Neural cell (in vitro differentiated cells): ENCODE measurements at regions not wholly inside any gene's neighbourhood (a gene's known extent, or its start where the extent isn't known, plus 50 kb on each side); places are given as distances from the start of the nearest gene placed in this dataset.

Source experiments
- H2AFZ ChIP-seq: fragments of 200-600, 300-800 bp; sonication (generic), shearing (Covaris generic); 2 replicates; pipeline ENCODE4 v1.6.0; 2014; ENCODE audit warnings: low read depth, mild to moderate bottlenecking, antibody characterized with exemption, low read length, moderate library complexity
- H3F3A ChIP-seq: fragments of 200-600 bp; shearing (Covaris generic); 2 replicates; pipeline ENCODE4 v1.6.1; 2016; ENCODE audit warnings: mild to moderate bottlenecking, moderate library complexity, mixed read lengths, antibody characterized with exemption, low read length; ENCODE audit not compliant: insufficient read depth, poor library complexity, severe bottlenecking
- H3K27ac ChIP-seq: fragments of 200-600, 300-800 bp; sonication (generic), shearing (Covaris generic); 2 replicates; pipeline ENCODE4 v1.5.1; 2014; ENCODE audit warnings: mild to moderate bottlenecking, low read length, moderate library complexity
- H3K27me3 ChIP-seq: fragments of 300-800, 200-600 bp; sonication (generic), shearing (Covaris generic); 2 replicates; pipeline ENCODE4 v1.6.0; 2014; ENCODE audit warnings: mild to moderate bottlenecking, low read depth, low read length, moderate library complexity; ENCODE audit not compliant: insufficient read depth
- H3K36me3 ChIP-seq: fragments of 300-800, 200-600 bp; sonication (generic), shearing (Covaris generic); 2 replicates; pipeline ENCODE4 v1.5.1; 2014; ENCODE audit warnings: mild to moderate bottlenecking, antibody characterized with exemption, low read length, moderate library complexity; ENCODE audit not compliant: insufficient read depth
- H3K4me2 ChIP-seq: fragments of 300-800, 200-600 bp; sonication (generic), shearing (Covaris generic); 2 replicates; pipeline ENCODE4 v1.6.0; 2014; ENCODE audit warnings: mild to moderate bottlenecking, low read length
- H3K4me3 ChIP-seq: fragments of 300-800, 200-600 bp; sonication (generic), shearing (Covaris generic); 2 replicates; pipeline ENCODE4 v1.5.1; 2014; ENCODE audit warnings: mild to moderate bottlenecking, low read length, moderate library complexity
- H3K79me2 ChIP-seq: fragments of 200-600 bp; shearing (Covaris generic); replicated peaks from 2 replicates; pipeline ENCODE4 v1.6.0; 2014; ENCODE audit warnings: mild to moderate bottlenecking, low read length, moderate library complexity; ENCODE audit not compliant: insufficient read depth
- H3K9ac ChIP-seq: fragments of 300-800, 200-600 bp; sonication (generic), shearing (Covaris generic); 2 replicates; pipeline ENCODE4 v1.6.1; 2016; ENCODE audit warnings: mild to moderate bottlenecking, low read length, mixed read lengths
- H3K9me2 ChIP-seq: fragments of 200-600 bp; shearing (Covaris generic); 2 replicates; pipeline ENCODE4 v1.6.1; 2016; ENCODE audit warnings: mild to moderate bottlenecking, low read length, mixed read lengths; ENCODE audit not compliant: insufficient read depth
- H3K9me3 ChIP-seq: fragments of 200-600, 300-800 bp; sonication (generic), shearing (Covaris generic); 2 replicates; pipeline ENCODE4 v1.6.1; 2016; ENCODE audit warnings: mild to moderate bottlenecking, mixed run types, low read length, moderate library complexity, mixed read lengths
- H4K20me1 ChIP-seq: fragments of 200-600 bp; shearing (Covaris generic); 2 replicates; pipeline ENCODE4 v1.6.1; 2016; ENCODE audit warnings: mild to moderate bottlenecking, mixed run types; ENCODE audit not compliant: insufficient read depth
- CTCF ChIP-seq: fragments of 450-650 bp; IDR thresholded peaks from 2 replicates; pipeline ENCODE4 v1.5.1; 2014; ENCODE audit warnings: antibody characterized with exemption, mild to moderate bottlenecking, moderate library complexity; ENCODE audit not compliant: poor library complexity, severe bottlenecking
- EP300 ChIP-seq: fragments of 450-650 bp; conservative IDR thresholded peaks from 2 replicates; pipeline ENCODE4 v1.6.1; 2014; ENCODE audit warnings: antibody characterized with exemption, mild to moderate bottlenecking, moderate library complexity; ENCODE audit not compliant: poor library complexity, severe bottlenecking
- EZH2 ChIP-seq: fragments of 200-600, 300-800 bp; shearing (Covaris generic), sonication (generic); IDR thresholded peaks from 2 replicates; pipeline ENCODE4 v1.6.1; 2014; ENCODE audit warnings: antibody characterized with exemption, low read length, borderline replicate concordance, mild to moderate bottlenecking; ENCODE audit not compliant: insufficient read depth, poor library complexity, severe bottlenecking
- MXI1 ChIP-seq: fragments of 450-650 bp; conservative IDR thresholded peaks from 2 replicates; pipeline ENCODE4 v1.6.1; 2014; ENCODE audit warnings: antibody characterized with exemption, mild to moderate bottlenecking; ENCODE audit not compliant: poor library complexity, severe bottlenecking
- POLR2AphosphoS5 ChIP-seq: IDR thresholded peaks from 2 replicates; pipeline ENCODE4 v1.6.1; 2012
- RAD21 ChIP-seq: fragments of 450-650 bp; conservative IDR thresholded peaks from 2 replicates; pipeline ENCODE4 v1.6.1; 2014; ENCODE audit warnings: antibody characterized with exemption, mild to moderate bottlenecking, moderate library complexity
- SMC3 ChIP-seq: fragments of 450-650 bp; conservative IDR thresholded peaks from 2 replicates; pipeline ENCODE4 v1.6.1; 2014; ENCODE audit warnings: antibody characterized with exemption, mild to moderate bottlenecking, moderate library complexity; ENCODE audit not compliant: poor library complexity
- TAF1 ChIP-seq: IDR thresholded peaks from 2 replicates; pipeline ENCODE4 v1.6.1; 2012; ENCODE audit warnings: low read depth
- TF ChIP-seq, protein P1 (sequence below): IDR thresholded peaks from 2 replicates; pipeline ENCODE4 v1.6.1; 2012; ENCODE audit warnings: borderline replicate concordance

DNA sequence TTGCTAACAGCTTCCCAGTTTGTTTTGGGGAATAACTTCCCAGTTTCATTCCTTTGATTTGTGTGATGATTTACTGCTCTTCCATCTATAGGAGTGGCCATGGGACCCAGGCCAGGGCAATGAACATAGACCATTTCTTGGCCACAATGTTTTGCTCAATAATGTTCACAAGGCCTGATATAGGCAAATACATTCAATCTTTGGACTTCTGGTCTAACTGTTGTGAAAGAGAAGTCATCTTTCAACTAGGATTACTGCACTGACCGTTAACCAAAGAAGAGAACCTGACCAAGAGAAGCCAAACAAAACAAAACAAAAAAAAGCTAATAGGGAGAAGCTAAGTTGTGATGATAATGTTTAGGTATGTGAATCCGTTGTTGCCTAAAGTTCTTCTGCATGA, 221.8 kb upstream of the SUCLG2 start:
- Histone ChIP-seq H3K9me3 (no peaks in the 10 kb centered on the region), H3F3A (no peaks in the 10 kb centered on the region), H3K9me2 (no peaks in the 10 kb centered on the region), H3K27ac (no peak overlapping the region), H4K20me1 (no peaks in the 10 kb centered on the region), H3K36me3 (no peaks in the 10 kb centered on the region), H3K27me3 (no peaks in the 10 kb centered on the region), H3K4me2 (no peak overlapping the region), H3K79me2 (no peaks in the 10 kb centered on the region), H2AFZ (no peak overlapping the region), H3K9ac (no peak overlapping the region), H3K4me3 (no peak overlapping the region)
- TF ChIP-seq, protein P1, sequence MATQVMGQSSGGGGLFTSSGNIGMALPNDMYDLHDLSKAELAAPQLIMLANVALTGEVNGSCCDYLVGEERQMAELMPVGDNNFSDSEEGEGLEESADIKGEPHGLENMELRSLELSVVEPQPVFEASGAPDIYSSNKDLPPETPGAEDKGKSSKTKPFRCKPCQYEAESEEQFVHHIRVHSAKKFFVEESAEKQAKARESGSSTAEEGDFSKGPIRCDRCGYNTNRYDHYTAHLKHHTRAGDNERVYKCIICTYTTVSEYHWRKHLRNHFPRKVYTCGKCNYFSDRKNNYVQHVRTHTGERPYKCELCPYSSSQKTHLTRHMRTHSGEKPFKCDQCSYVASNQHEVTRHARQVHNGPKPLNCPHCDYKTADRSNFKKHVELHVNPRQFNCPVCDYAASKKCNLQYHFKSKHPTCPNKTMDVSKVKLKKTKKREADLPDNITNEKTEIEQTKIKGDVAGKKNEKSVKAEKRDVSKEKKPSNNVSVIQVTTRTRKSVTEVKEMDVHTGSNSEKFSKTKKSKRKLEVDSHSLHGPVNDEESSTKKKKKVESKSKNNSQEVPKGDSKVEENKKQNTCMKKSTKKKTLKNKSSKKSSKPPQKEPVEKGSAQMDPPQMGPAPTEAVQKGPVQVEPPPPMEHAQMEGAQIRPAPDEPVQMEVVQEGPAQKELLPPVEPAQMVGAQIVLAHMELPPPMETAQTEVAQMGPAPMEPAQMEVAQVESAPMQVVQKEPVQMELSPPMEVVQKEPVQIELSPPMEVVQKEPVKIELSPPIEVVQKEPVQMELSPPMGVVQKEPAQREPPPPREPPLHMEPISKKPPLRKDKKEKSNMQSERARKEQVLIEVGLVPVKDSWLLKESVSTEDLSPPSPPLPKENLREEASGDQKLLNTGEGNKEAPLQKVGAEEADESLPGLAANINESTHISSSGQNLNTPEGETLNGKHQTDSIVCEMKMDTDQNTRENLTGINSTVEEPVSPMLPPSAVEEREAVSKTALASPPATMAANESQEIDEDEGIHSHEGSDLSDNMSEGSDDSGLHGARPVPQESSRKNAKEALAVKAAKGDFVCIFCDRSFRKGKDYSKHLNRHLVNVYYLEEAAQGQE, result no peak
- no peak for TF ChIP-seq EZH2
- TF ChIP-seq EP300, result no peak
- TF ChIP-seq POLR2AphosphoS5, result no peak
- TF ChIP-seq TAF1, result no peak
- no peak for TF ChIP-seq SMC3
- no peak for TF ChIP-seq CTCF
- no peak for TF ChIP-seq RAD21
- no peak for TF ChIP-seq MXI1

DNA sequence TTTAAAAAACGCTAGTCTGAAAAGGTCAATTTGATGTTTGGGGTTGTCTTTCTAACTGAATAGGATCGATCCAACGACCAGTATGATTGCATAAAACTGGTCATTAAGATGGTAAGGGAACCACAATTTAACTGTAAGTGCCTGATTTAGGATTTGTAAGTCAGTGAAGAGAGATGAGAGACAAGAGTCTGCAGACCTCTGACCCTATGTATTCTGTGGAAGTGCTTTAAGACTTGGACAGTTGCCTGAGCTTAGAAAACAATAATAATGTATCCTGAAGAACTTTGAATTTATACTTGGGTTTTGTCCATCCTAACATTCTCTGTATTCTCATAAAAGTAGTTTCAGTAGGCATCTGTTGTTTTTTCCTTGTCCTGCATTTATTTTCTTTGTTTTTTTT, 221.4 kb upstream of the SUCLG2 start:
- no peak overlapping the region for H3K4me2 ChIP-seq
- H3K9me2 ChIP-seq, result no peaks in the 10 kb centered on the region
- H3K27ac ChIP-seq, result no peak overlapping the region
- H4K20me1 ChIP-seq, result no peaks in the 10 kb centered on the region
- no peaks in the 10 kb centered on the region for H3F3A ChIP-seq
- no peak overlapping the region for H3K9ac ChIP-seq
- no peak overlapping the region for H2AFZ ChIP-seq
- H3K79me2 ChIP-seq, result no peaks in the 10 kb centered on the region
- no peaks in the 10 kb centered on the region for H3K9me3 ChIP-seq
- no peaks in the 10 kb centered on the region for H3K36me3 ChIP-seq
- H3K27me3 ChIP-seq, result no peaks in the 10 kb centered on the region
- TF ChIP-seq RAD21 (no peak), EP300 (no peak), TAF1 (no peak), CTCF (no peak)
- no peak overlapping the region for H3K4me3 ChIP-seq
